HG03565 (cell line): ENCODE measurements at regions not wholly inside any gene's neighbourhood (a gene's known extent, or its start where the extent isn't known, plus 50 kb on each side); places are given as distances from the start of the nearest gene placed in this dataset.
"Not testable (repeated sequence)": the region's sequence is repeated elsewhere in the genome, so short reads cannot be mapped to it uniquely, and the experiment has no call there.

Experiments
- ATAC-seq: cut with Tn5 transposase; IDR thresholded peaks from one replicate; pipeline ENCODE4 v1.9.1; 2021; ENCODE audit warnings: mild to moderate bottlenecking, moderate library complexity; ENCODE audit not compliant: unreplicated experiment

DNA sequence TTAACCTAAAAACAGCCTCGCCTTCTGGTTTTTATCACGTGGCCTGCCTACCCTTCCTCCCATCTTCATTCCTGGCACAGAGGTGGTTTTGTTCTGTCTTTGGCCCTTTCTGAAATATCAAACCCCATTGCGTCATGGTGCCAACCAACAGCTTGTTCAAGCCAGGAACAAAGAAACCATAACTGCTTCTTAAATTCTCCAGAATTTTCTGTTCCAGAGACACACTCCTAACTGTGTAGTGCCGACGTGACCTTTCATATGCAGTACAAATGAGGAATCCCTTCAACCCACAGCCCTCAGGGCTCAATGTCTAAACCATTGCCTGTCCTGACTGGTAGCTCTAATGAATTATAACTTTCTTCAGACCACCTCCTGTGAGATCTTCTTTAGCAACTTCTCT lies 82.2 kb upstream of the TNP1 start:
- no peak for ATAC-seq

DNA sequence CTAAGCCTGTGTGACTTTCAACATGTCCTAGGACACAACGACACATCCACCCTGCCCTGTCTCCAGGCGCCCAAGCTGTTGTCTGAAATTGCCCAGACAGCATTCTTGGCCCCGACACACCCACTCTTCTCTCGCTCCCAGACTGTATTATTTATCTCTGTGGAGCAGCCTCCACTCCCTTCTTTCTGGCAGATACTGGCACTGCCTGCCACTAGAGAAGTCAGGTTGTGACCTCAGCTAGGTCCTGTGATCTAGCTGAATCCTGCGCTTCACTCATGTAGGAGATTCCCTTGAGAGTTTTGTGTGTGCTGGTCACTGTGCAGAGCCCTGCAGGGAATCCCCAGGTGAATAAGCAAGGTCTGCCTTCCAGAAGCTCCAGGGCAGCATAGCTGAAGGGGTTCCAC lies 77.1 kb upstream of the TNP1 start:
- ATAC-seq: no peak

DNA sequence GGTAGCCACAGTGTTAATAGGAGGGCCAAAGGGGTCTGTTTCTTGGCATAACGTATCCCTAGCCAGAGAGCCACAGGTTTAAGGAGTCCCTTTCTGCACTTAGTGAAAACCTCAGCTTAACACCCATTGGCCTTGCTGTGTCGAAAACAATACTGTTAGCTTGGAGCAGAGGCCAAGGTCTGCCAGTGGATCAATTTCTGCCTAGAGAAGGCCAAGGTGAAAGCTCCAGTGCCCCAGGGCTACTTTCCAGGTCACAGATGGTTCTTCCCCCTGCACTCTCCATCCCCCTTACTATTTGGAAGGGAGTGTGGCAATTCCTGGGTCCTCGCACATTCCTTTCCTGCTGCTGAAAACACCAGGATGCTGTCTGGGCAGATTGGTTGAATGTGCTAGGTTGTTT lies 74.8 kb upstream of the TNP1 start:
- ATAC-seq: no peak

DNA sequence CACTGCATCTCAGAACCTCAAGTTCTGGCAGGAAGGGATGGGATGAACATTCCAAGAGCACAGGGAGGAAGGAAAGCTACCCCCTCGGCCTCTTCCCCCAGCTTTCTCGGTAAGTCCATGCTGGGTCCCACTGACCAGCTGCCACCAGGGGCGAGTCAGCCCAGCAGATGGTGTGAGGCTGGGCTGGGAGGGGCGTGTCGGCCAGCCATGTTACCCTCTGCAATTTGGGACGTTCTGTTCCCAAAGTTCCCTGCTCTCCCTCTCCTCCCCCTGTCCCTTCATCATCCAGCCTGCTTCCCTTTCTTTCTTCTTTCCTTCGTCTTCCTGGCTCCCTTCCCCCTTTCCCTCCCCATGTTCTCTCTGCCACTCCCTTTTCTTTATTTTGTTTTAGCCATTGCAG lies 74.3 kb upstream of the TNP1 start:
- no peak for ATAC-seq

DNA sequence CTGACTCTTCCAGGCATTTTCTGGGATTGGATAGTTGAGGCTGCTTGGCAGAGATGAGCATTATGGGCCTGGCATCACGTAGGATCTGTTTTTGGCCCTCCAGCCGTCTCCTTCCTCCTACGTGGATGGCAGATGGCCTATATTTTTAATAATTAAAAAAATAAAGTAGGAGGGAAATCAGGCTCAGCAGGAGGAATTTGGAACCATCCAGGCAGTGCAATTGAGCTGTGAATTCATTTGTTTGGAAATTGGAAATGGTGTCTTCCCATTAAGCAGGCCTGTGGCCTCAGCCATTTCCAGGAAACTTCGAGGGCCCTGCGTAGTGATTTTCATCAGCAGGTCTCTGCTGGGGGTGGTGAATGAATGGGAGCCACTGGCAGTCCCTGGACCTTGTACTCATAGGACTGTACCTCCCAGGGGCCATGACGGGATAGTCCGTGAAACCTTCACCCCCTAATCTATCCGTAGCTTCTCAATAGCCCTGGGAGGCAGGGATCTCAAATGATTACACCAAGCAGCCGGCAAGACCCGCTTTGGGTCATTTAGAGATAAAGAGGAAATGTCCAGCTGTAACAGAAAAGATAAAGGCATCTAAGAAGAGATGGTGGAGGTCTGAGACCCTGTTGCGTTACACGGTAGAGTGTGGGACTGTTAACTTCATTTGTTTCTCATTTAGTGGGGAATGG lies 73.1 kb upstream of the TNP1 start:
- ATAC-seq: no peak

DNA sequence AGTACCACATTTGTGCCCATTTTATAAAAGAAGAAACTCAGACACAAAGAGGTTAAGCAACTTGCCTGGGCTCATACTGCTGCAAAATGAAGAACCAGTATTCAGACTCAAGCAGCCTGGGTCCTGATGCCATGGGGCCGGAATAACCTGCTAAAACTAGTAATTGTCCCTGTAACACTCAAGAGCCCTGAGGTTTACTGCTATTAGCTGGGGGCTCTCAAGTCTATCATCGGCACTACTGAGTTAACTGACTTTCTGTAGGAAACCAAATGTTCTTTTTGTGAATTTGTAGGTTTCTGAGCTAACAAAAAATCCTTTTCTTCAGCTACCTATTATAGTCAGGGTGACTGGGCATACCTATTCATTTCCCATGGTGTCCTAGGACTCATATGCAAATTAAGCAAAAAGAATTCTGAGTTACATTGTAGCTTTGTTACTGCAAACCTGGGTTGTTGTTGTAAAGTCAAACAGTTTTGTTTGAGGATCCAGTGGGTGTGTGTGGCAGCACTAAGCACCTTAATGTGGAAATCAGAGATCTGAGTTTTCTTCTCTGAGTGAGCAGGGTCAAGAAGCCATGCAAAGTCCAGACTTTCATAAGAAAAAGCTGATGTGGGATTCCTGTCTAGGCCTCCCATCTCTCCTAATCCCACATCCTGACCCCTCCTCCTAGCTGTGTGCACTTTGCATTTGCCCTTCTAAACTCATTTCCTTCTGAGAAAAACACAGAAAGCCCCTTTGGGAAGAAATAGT lies 72.4 kb upstream of the TNP1 start:
- no peak for ATAC-seq

DNA sequence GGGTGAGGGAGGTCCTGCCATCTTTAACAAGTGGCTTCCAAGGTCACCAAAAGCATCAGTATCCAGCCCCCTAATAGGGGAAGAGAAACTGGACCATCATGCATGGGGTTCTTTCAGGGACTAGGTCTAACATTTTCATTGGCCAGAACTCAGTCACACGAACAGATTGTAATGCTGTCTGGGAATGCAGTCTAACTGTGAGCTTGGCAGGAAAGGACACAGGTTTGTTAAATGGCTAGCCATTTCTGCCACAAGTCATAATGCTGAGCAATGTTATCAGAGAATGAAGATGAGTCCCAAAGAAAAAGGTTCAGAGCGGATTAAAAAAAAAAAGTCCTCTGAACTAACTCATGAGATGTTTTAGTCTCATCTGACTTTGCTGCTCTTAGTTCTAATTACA lies 70.9 kb upstream of the TNP1 start:
- no peak for ATAC-seq

DNA sequence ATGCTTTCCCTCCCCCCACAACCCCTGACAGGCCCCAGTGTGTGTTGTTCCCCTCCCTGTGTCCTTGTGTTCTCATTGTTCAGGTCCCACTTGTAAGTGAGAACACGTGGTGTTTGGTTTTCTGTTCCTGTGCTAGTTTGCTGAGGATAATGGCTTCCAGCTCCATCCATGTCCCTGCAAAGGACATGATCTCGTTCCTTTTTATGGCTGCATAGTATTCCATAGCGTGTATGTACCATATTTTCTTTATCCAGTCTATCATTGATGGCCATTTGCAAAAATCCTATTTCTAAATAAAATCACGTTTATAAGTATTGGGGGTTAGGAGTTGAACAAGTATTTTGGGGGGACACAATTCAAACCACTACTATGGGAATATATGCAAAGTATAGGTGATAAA lies 69.5 kb upstream of the TNP1 start:
- not testable (repeated sequence) for ATAC-seq

DNA sequence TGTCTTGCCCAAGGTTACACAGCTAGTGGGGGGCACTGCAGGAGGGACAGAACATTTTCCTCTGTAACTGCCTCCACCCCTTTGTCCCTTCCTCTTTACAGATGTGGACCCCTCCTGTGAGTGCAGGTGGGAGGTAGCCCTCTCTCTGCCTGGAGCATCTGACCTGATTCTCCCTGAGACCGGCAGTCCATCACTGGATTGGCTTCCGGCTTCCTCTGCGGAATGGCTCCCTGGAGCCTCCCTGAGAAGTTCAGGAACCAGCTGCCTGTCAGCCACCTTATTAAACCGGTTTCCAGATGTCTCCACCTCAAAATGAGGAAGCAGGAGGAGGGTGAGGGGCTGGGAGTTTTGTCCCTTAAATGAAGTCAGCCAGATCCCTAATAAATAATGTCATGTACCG lies 67.3 kb upstream of the TNP1 start:
- ATAC-seq: no peak

DNA sequence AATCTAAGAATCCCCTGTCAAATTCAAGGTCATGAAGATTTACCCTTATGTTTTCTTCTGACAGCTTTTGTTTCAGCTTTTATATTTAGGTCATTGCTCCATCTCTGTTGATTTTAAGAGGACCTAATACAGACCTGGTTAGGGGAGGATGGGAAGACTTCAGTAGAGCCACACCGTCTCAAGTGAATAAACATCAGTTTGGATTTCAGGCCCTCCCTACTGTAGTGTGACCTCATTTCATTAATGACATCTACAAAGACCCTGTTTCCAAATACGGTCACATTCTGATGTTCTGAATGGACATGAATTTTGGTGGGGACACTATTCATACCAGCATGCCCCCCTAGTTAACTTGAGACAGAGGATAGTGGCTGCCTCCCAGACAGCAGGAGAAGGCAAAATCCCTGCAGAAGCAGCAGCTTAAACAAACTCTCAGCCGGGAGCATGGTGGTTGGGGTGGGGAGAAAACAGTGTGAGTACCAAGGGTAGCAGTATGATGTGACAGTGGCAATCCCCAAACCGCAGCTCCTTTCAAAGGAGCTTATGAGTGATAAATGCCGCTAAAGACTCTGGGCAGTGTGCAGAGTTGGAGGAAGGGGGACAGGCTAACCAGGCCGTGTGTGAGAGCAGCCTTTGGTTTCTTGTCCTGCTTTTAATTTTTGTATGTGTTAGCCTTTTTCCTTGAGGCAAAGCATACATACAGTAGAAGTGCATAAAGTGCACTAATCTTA lies 65.9 kb upstream of the TNP1 start:
- ATAC-seq: peak; percentile 62

DNA sequence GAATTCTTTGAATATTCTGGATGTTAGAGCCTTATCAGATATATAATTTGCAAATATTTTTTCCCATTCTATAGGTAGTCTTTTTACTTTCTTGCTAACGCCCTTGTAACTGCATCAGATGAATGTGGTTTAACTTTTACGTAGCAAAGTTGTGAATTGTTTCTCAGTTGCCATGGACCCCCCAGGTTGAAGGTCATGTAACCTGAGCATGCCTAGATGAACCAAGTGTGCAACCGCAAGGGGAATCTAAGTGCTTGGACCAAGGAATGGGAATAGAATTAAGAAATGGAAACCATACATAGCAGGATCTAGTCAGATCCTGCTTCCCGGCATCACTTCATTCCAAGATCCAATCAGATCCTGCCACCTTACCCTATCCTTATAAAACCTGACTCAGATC lies 65.1 kb upstream of the TNP1 start:
- ATAC-seq: no peak

DNA sequence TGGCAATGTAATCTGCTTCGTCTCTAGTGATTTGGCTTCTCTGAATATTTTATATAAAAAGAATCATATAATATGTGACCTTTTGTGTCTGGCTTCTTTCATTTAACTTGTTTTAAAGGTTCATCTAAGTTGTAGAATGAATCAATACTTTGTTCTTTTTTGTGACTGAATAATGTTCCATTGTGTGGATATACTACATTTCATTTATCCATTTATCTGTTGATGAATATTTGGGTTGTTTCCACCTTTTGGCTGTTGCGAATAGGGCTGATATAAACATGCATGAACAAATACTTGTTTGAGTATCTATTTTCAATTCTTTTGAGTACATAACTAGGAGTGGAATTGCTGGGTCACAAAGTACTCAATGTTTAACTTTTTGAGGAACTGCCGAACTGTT lies 63.8 kb upstream of the TNP1 start:
- no peak for ATAC-seq

DNA sequence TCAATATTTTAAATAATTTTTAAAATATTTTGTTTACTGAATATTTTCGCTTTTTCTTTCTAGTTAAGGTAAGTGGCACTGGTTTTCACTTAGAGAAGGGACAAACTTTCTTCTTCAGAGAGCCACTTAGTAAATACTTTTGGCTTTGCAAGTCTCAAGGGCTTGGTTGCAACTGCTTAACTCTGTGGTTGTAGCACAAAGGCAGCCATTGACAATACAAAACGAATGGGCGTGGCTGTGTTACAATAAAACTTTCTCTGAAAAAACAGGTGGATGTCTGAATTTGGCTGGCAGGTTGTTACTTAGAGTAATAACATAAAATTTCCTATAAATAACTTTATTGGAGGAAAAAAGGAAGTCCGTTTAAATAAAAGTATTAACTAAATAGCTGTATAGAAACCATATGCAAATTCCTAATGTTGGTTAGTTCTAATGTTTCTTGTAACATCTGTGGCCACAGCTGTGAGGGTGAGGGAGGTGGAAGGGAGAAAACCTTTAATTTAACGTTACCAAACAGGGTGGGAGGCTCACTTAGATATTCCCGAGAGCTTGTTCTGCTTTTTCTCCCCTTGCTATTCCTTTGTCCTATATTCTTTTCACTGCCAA lies 62.4 kb upstream of the TNP1 start:
- peak; percentile 45 for ATAC-seq

DNA sequence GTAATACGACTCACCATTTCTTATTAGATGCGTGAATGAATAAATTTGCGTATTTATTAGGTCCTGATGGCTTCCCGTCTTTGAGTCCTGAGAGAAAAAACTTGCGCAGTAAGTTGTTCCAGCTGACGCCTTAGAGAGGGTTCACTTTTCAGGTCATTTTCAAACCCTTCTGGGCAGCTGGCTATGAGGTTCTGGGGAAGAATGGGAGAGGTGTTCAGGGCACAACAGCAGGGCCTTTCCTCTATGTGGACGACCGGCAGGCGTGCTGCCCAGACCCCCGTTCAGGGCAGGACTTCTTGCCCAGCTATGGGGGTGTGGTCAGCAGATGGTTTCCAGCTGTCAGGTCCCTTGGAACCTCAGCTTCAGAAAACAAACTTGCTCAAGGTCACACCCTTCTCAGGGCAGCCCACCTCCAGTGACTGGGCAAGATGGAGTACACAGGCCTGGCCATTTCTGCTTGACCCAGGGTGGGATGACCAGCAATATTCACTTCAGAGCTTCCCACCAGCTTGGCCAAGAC lies 61.1 kb upstream of the TNP1 start:
- ATAC-seq: no peak

DNA sequence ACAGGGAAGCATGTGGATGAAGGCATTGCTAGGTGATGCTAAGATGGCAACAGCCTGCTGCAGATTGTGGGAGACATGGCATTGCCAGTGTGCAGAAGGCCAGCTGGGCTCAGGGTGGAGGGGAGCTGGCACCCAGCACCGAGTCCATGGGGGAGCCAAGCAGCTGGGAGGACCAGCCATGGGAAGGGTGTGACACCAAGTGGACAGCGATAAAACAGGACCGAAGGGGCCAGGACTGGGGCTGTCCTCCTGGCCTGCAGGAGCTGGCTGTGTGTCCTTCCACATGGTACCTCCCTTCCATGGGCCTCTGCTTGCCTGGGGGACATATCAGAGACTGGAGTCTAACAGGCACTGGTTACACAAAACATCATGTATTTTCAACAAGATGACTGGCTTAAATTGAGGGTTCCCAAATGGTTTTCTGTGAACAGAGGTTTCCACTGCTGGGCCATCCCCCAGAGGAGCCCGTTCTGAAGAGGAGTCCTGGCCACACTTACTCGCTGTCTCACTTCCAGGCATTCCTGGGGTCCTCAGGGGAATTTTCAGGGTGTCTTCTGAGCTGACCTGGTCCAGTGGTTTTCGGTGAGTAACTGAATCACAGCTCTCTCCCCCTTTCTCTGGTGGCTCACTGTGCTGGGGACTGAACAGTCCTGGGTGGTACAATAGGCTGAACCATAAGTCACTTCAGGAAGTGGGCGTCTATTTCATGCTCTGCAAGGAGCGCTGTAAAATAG lies 60.4 kb upstream of the TNP1 start:
- no peak for ATAC-seq

DNA sequence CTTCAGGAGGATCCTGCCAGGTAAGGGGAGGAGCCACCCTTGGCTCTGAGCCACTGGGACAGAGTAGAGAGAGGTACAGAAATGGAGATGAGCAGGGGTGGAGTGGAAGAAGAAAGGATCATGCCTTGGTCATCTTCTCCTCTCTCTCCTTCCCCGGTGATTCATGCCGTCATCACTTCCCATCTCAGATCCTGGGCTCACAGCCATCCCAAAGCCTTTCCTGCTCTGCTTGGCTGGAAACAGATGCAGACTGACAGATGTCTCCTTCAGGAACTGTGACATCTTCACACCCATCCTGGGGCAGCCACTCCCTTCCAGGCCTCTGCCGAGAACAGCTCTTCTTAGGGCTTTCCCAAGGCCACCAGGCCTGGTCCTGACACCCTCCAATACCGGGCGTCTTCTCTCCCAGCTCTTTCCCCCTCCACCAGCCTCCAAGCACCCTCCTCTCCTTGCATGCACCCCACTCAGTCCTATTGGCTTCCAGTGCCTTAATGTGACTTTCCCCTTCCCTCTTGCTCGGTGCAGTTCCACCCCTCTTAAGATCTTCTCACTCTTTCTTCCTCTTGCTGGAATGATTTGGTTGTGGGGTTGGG lies 58.3 kb upstream of the TNP1 start:
- no peak for ATAC-seq

DNA sequence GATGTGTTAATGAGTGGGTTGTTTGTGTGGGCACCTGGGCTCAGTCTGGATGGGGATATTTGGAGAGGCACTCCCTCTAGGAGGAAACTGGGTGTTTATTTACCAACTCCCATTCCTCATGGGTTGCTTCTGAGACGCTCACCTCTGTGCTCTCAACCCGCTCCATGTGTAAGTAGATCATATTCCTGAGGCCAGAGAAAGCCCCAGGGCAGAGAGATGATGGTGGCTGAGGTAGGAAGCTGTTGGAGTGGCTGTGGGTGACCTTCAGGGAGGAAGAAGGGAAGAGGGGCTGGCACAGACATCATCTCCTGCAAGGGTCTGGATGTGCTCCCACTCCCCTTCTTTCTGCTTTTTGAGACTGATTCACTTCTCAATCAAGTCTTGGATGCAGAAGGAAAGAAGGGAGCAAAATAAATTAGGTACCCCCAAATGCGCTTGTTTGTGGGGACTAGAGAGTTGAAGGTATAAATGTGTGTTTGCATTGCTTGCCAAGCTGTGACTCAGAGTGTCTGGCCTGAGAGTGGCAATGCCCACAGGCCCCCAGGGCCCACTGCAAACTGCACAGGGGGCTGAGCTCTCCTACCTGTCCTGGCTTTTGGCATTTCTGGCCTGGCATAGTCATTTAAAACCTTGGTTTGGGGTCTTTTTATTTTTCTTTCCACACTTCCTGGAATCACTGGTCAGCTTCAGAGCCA lies 57.2 kb upstream of the TNP1 start:
- no peak for ATAC-seq

DNA sequence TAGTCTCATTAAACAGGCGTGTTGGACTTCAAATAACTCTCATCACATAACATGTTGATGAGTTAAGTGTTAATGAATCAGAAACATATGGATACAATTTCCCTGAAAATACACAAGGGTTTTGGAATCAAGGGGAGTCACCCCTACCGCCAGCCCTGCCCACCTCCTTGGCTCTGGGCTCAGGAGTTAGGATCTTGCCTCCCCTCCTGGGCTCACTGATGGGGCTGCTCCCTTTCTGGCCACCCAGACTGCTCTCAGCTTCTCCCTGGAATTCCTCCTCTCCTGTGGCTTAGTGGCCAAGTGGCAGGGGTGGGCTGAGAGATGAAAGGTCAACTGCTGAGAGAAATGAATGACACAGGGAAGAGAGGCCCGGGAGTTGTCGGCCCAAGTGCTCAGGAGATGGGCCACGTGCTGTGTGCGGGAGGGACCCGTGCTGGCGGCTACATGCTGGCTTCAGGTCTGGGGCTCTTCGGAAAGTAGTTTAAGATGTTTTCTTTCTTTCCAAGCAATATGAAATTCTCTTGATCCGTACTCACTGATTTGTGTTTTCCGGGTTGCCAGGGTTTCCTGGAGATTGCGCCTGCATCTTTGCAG lies 55.8 kb upstream of the TNP1 start:
- no peak for ATAC-seq

DNA sequence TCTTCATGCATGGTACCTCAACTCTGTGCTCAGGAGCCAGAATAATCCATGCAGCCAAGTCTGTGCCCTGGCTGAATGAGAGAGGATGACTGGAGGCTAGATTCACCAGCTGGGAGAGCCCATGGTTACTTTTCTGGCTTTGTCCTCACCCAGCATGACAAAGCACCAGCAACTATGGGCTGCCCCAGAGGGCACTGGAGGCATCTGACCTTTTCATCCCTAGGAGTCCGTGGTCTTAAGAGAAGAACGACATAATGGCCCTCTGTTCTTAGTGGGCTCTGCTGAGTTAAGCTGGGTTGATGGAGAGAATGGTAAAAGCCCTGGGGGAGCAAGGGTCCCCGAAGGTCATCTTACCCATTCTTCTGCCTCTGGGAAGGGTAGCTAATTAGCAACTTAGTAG lies 54.6 kb upstream of the TNP1 start:
- ATAC-seq: no peak
